ENCODE measurements at regions not wholly inside any gene's neighbourhood (a gene's known extent, or its start where the extent isn't known, plus 50 kb on each side); places are given as distances from the start of the nearest gene placed in this dataset.

- TF ChIP-seq GABPA (IDR thresholded peaks at IDR 0.05 in 1 of 2, conservative IDR thresholded peaks at IDR 0.05 in 1 of 2), result no peak
- no peak for TF ChIP-seq REST (IDR thresholded peaks at IDR 0.05)
These were observed 136.6 kb upstream of the VANGL1 start for GRCh38 chr1:115505148-115505571.

Data from liver (tissue), 2 donors.